AG09309 (cell line): ENCODE measurements at regions not wholly inside any gene's neighbourhood (a gene's known extent, or its start where the extent isn't known, plus 50 kb on each side); places are given as distances from the start of the nearest gene placed in this dataset.
"Not testable (repeated sequence)": the region's sequence is repeated elsewhere in the genome, so short reads cannot be mapped to it uniquely, and the experiment has no call there.

Experiments
- DNase-seq: peaks from one replicate; pipeline ENCODE4 v3.0.0-alpha.2; 2010; ENCODE audit warnings: low read depth
- H3K4me3 ChIP-seq: 2 replicates; pipeline ENCODE4 v1.5.1; 2011; ENCODE audit warnings: mild to moderate bottlenecking, low read depth, low read length, moderate library complexity; ENCODE audit not compliant: control insufficient read depth
- CTCF ChIP-seq: IDR thresholded peaks from 2 replicates; pipeline ENCODE4 v1.5.1; 2011; ENCODE audit warnings: mild to moderate bottlenecking, low read depth, low read length, inconsistent platforms; ENCODE audit not compliant: insufficient read depth, control insufficient read depth; ENCODE audit errors: missing control alignments

- DNase-seq = no peak
- no peak for TF ChIP-seq CTCF
- H3K4me3 ChIP-seq = no peak overlapping the region
Observed at GRCh38 chr2:224121406-224122067, 82.5 kb upstream of the SERPINE2 start.

- H3K4me3 ChIP-seq = no peak overlapping the region
- no peak for TF ChIP-seq CTCF
- no peak for DNase-seq
Observed at GRCh38 chr2:224120986-224121385, 81.9 kb upstream of the SERPINE2 start.

GRCh38 chr2:224119846-224120245 is 80.8 kb upstream of the SERPINE2 start:
- not testable (repeated sequence) for DNase-seq, H3K4me3 ChIP-seq

- no peak for DNase-seq
- H3K4me3 ChIP-seq = no peak overlapping the region
- no peak for TF ChIP-seq CTCF
Observed at GRCh38 chr2:224114428-224114827, 75.3 kb upstream of the SERPINE2 start.

- DNase-seq, H3K4me3 ChIP-seq: not testable (repeated sequence)
Observed at GRCh38 chr2:224113930-224114329, 74.8 kb upstream of the SERPINE2 start.

GRCh38 chr2:224111576-224111975 is 72.5 kb upstream of the SERPINE2 start:
- TF ChIP-seq CTCF = no peak
- no peak for DNase-seq
- no peak overlapping the region for H3K4me3 ChIP-seq

GRCh38 chr2:224110811-224111210 is 71.7 kb upstream of the SERPINE2 start:
- H3K4me3 ChIP-seq = no peak overlapping the region
- no peak for DNase-seq
- no peak for TF ChIP-seq CTCF

GRCh38 chr2:224109751-224110150 is 70.7 kb upstream of the SERPINE2 start:
- DNase-seq = no peak
- no peak for TF ChIP-seq CTCF
- H3K4me3 ChIP-seq = no peak overlapping the region
